MCF 10A (cell line): ENCODE measurements at regions not wholly inside any gene's neighbourhood (a gene's known extent, or its start where the extent isn't known, plus 50 kb on each side); places are given as distances from the start of the nearest gene placed in this dataset.

ENCODE experiments used
- BruUV-seq: library from RNA; stranded (reverse); fragments of 400-500 nt; replicated peaks from 2 replicates; lab custom pipeline; 2021; lab: Mats Ljungman, UMichigan
- CTCF ChIA-PET: fragments of 300-600 bp; sonication (Branson Sonifier 250); formaldehyde crosslinking; extraction: SDS; loops from one replicate; lab custom pipeline; 2021; ENCODE audit warnings: antibody characterized with exemption, inconsistent platforms; lab: Yijun Ruan, JAX
- POLR2A ChIA-PET: fragments of 300-600, 350-650 bp; sonication (Branson Sonifier 250); formaldehyde crosslinking; extraction: SDS; loops from one replicate; lab custom pipeline; 2020; ENCODE audit warnings: antibody characterized with exemption, inconsistent platforms; lab: Yijun Ruan, JAX
- DNase-seq: peaks from one replicate; pipeline ENCODE4 v3.0.0-alpha.2; 2018; ENCODE audit not compliant: unreplicated experiment
- H3K27ac Mint-ChIP-seq: one replicate; pipeline ENCODE4 v1.8.0; 2022; ENCODE audit warnings: mild to moderate bottlenecking, low read depth, mixed read lengths; ENCODE audit not compliant: unreplicated experiment
- H3K27me3 Mint-ChIP-seq: one replicate; pipeline ENCODE4 v1.8.0; 2022; ENCODE audit warnings: mixed read lengths; ENCODE audit not compliant: insufficient read depth, unreplicated experiment
- H3K36me3 Mint-ChIP-seq: one replicate; pipeline ENCODE4 v1.8.0; 2022; ENCODE audit warnings: mild to moderate bottlenecking, moderate library complexity, mixed read lengths; ENCODE audit not compliant: insufficient read depth, unreplicated experiment
- H3K4me1 Mint-ChIP-seq: one replicate; pipeline ENCODE4 v1.8.0; 2022; ENCODE audit warnings: mixed read lengths; ENCODE audit not compliant: insufficient read depth, unreplicated experiment
- H3K4me3 Mint-ChIP-seq: one replicate; pipeline ENCODE4 v1.8.0; 2022; ENCODE audit warnings: mild to moderate bottlenecking, moderate library complexity, mixed read lengths; ENCODE audit not compliant: unreplicated experiment
- H3K9me3 Mint-ChIP-seq: one replicate; pipeline ENCODE4 v1.8.0; 2022; ENCODE audit warnings: mixed read lengths; ENCODE audit not compliant: unreplicated experiment
- intact Hi-C: fragments of 100-400 bp; cut with micrococcal nuclease; formaldehyde crosslinking; loops from 2 replicates; pipeline ENCODE4 v1.14.1; 2022
- TF ChIP-seq, protein P1 (sequence below): fragments of 200-600 bp; IDR thresholded peaks from one replicate; pipeline ENCODE4 v1.8.0; 2022; ENCODE audit warnings: antibody characterized with exemption, mild to moderate bottlenecking; ENCODE audit not compliant: unreplicated experiment

DNA sequence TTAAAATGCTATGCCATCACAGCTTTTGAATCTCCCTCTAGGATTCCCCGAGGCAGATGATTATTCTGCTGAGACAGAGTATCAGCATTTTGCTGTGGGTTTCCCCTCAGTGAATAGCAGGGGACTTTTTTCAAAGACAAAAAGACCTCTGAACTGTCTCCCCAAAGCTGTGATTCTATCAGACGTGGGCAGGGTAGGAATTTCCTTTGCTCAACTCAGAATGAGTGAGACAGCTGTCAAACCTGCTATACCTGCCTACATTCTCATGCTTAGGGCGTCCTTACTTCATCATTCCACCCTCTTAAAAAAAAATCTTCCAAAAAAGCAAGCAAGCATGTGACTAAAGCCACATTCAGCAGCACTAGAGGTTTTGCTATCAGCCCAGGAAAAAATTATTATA is 147.6 kb upstream of the FAM83B start:
- CTCF ChIA-PET: interaction anchor here (0.6 to 2.8 kb wide), 7 partner anchors 15 to 713 kb away, joined by 3 to 19 read pairs (median 3); no protein-coding TSS in a partner anchor
- intact Hi-C loops: loop anchor here (5.0 kb wide), 1 partner anchor 717 kb away; no protein-coding TSS in a partner anchor
- H3K4me3 Mint-ChIP-seq: no peak overlapping the region
- peaks cover 10% of the 10 kb centered on the region for H3K4me1 Mint-ChIP-seq
- BruUV-seq: no TSS peak
- DNase-seq: no peak
- no peaks in the 10 kb centered on the region for H3K36me3 Mint-ChIP-seq
- no peak overlapping the region for H3K27ac Mint-ChIP-seq
- H3K27me3 Mint-ChIP-seq: no peaks in the 10 kb centered on the region
- POLR2A ChIA-PET: interaction anchor here (0.7 to 1.5 kb wide), 4 partner anchors 9 to 1639 kb away, joined by 3 to 5 read pairs (median 4); no protein-coding TSS in a partner anchor
- H3K9me3 Mint-ChIP-seq: no peaks in the 10 kb centered on the region
- TF ChIP-seq, protein P1, sequence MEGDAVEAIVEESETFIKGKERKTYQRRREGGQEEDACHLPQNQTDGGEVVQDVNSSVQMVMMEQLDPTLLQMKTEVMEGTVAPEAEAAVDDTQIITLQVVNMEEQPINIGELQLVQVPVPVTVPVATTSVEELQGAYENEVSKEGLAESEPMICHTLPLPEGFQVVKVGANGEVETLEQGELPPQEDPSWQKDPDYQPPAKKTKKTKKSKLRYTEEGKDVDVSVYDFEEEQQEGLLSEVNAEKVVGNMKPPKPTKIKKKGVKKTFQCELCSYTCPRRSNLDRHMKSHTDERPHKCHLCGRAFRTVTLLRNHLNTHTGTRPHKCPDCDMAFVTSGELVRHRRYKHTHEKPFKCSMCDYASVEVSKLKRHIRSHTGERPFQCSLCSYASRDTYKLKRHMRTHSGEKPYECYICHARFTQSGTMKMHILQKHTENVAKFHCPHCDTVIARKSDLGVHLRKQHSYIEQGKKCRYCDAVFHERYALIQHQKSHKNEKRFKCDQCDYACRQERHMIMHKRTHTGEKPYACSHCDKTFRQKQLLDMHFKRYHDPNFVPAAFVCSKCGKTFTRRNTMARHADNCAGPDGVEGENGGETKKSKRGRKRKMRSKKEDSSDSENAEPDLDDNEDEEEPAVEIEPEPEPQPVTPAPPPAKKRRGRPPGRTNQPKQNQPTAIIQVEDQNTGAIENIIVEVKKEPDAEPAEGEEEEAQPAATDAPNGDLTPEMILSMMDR: no peak

DNA sequence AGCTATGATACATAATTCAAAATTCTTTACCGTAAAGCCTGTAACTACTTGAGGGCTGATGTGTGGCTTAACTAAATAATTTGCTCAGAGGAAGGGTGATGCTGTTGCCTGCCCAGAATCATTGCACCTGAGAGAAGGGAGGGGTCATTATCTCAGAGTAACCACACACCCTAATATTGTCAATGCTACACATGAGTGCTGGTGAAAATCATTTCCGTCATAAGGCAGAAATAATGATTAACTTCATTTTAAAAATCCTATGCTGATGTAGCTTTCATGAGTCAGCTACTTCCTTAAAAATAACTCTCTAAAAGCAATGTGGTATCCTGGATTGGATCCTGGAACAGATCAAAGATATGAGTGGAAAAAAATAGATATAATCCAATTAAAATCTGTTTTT is 146.4 kb upstream of the FAM83B start:
- H3K36me3 Mint-ChIP-seq: no peaks in the 10 kb centered on the region
- ChIA-PET CTCF (interaction anchor here (0.9 to 1.5 kb wide), 3 partner anchors 17 to 722 kb away, joined by 3 read pairs; no protein-coding TSS in a partner anchor), POLR2A (interaction anchor here (0.6 to 1.7 kb wide), 4 partner anchors 8 to 567 kb away, joined by 3 to 5 read pairs (median 4); no protein-coding TSS in a partner anchor)
- no peaks in the 10 kb centered on the region for H3K27me3 Mint-ChIP-seq
- DNase-seq: no peak
- no peak overlapping the region for H3K4me3 Mint-ChIP-seq
- no peak overlapping the region for H3K27ac Mint-ChIP-seq
- BruUV-seq: no TSS peak
- intact Hi-C loops: no loop called here
- no peaks in the 10 kb centered on the region for H3K9me3 Mint-ChIP-seq
- TF ChIP-seq, protein P1: no peak
- H3K4me1 Mint-ChIP-seq: peaks cover 10% of the 10 kb centered on the region

DNA sequence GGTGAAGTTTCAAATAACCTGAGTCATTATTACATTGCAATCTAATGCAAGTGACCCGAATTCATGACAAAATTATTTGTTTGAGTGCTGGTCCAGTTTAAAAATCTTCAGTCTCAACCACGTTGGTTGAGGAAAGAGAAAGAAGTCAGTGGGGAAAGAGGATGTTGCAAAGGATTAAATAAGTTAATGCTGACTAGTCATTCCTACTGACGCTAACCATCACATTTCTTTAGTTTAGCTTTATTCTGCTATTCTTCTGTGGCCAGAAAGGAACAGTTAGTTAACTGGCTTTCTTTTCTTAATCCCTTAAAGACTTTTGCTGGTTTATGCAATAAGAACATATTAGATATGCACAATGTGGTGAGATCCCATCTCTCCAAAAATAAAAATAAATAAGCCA is 143.8 kb upstream of the FAM83B start:
- Mint-ChIP-seq H3K9me3 (no peaks in the 10 kb centered on the region), H3K27me3 (no peaks in the 10 kb centered on the region), H3K4me3 (no peak overlapping the region), H3K27ac (no peak overlapping the region), H3K4me1 (peaks cover 4% of the 10 kb centered on the region), H3K36me3 (no peaks in the 10 kb centered on the region)
- no peak for DNase-seq
- no TSS peak for BruUV-seq
- TF ChIP-seq, protein P1: no peak
- ChIA-PET POLR2A (interaction anchor here (0.6 kb wide), 1 partner anchor 178 kb away, joined by 3 read pairs; no protein-coding TSS in a partner anchor), CTCF (interaction anchor here (1.3 to 3.1 kb wide), 2 partner anchors 13 to 16 kb away, joined by 6 to 16 read pairs; no protein-coding TSS in a partner anchor)
- intact Hi-C loops: no loop called here

DNA sequence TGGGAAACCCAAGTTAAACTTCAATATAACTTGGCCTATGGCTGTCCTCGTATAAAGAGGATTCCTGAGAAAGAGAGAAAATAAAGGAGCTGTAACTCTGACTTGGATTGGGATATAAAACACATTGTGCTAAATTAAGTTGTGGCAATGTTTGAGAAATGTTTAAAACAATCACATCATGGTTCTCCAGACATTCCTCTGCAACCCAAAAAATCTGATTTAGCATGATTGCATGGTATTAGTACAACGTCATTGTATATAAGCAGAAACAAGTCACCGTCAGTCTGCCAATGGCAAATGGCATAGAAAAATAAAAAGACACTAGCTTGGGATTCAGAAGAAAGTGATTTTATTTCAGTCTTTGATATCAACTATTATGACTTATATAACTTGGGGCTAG is 140.2 kb upstream of the FAM83B start:
- ChIA-PET CTCF (interaction anchor here (1.2 to 1.7 kb wide), 2 partner anchors 10 to 12 kb away, joined by 6 to 16 read pairs; no protein-coding TSS in a partner anchor), POLR2A (no interaction called here)
- H3K4me1 Mint-ChIP-seq: no peaks in the 10 kb centered on the region
- TF ChIP-seq, protein P1: no peak
- H3K36me3 Mint-ChIP-seq: no peaks in the 10 kb centered on the region
- H3K9me3 Mint-ChIP-seq: no peaks in the 10 kb centered on the region
- no peaks in the 10 kb centered on the region for H3K27me3 Mint-ChIP-seq
- no TSS peak for BruUV-seq
- intact Hi-C loops: no loop called here
- no peak for DNase-seq
- no peak overlapping the region for H3K27ac Mint-ChIP-seq
- H3K4me3 Mint-ChIP-seq: no peak overlapping the region
